ENCODE measurements at regions not wholly inside any gene's neighbourhood (a gene's known extent, or its start where the extent isn't known, plus 50 kb on each side); places are given as distances from the start of the nearest gene placed in this dataset.

- no peak for DNase-seq
Observed at GRCh38 chr9:108642871-108643270, 212.9 kb downstream of the ACTL7B start.

- no peak for DNase-seq
Observed at GRCh38 chr9:108640230-108640629, 215.6 kb downstream of the ACTL7B start.

- DNase-seq: no peak
Observed at GRCh38 chr9:108639696-108640095, 216.1 kb downstream of the ACTL7B start.

DNA sequence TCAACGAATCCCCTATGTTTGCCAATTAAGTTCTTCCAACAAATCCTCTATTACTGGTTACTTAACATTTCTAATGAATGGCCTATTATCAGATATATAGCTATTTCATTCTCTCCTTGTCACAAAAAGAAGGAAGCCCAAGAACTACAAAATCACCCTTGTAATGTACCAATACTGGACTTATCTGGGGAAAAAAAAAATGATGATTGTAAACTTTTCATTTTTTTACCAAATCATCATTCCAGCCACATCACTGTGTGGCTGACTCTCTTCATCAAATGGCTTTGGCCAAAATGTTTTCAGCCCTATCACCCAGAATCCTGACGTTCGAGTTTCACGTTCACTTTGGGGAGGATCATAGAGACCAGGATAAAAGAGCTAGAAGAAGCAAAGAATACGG, 216.7 kb downstream of the ACTL7B start:
- no peak for DNase-seq

- DNase-seq: no peak
Observed at GRCh38 chr9:108637340-108637739, 218.4 kb downstream of the ACTL7B start.

- DNase-seq: no peak
Observed at GRCh38 chr9:108636013-108636412, 219.8 kb downstream of the ACTL7B start.

DNA sequence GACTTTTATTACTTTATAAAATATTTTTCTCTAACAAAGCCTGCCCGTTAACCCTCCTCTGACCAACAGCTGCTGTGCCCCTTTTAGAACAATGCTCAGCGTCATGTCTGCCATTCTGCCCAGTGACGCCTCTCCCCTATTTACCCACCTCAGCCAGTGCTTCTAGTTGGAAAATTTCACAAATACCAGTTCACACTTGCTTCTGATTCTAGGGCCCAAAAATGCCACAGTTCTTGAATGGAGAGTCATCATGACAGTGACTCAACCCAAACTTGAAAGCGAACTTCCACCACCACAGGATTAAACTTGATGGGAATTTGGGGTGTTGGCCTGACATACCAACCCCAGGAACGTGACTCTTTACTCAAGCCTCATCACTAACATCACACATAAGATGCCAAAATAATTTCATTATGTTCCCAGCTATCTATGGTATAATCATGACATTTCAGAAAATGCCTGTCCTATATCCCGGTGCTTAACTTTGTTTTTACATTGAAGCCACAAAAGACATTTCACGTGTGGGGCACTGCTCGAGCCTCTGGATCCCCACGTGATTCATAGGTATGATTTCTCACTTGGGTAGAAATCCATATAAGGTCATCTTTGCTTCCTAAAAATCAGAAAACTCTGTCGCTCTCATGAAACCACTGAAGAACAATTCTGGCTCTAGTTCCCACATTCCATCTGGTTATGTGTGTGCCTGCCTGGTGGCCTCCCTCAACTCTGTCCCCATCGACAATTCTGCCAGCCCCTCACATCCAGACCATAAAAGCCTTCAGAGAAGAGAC, 220.9 kb downstream of the ACTL7B start:
- DNase-seq: no peak

DNA sequence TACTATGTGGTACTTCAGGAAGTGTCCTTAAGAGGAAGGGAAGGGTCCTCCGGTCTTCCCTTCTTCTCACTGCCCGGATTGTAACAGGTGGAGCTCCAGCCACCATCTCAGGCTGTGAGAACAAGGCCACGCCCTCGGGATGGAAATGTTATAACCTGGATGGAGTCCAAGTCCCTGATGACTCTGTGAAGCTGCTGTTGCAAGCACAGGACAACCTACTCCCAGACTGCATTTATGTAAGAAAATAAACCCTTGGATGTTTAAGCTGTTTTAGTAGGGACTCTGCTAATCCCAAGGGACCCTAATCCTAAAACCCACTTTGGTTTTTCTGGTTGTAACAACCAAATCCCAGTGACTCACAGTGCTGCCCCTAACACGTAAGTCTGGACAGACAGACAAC, 221.6 kb downstream of the ACTL7B start:
- no peak for DNase-seq

GRCh38 chr9:108631496-108632285, 224.1 kb downstream of the ACTL7B start:
- no peak for DNase-seq

- DNase-seq: no peak
Observed at GRCh38 chr9:108628316-108628715, 227.5 kb downstream of the ACTL7B start.

- DNase-seq: no peak
Observed at GRCh38 chr9:108626743-108627142, 229.0 kb downstream of the ACTL7B start.

DNA sequence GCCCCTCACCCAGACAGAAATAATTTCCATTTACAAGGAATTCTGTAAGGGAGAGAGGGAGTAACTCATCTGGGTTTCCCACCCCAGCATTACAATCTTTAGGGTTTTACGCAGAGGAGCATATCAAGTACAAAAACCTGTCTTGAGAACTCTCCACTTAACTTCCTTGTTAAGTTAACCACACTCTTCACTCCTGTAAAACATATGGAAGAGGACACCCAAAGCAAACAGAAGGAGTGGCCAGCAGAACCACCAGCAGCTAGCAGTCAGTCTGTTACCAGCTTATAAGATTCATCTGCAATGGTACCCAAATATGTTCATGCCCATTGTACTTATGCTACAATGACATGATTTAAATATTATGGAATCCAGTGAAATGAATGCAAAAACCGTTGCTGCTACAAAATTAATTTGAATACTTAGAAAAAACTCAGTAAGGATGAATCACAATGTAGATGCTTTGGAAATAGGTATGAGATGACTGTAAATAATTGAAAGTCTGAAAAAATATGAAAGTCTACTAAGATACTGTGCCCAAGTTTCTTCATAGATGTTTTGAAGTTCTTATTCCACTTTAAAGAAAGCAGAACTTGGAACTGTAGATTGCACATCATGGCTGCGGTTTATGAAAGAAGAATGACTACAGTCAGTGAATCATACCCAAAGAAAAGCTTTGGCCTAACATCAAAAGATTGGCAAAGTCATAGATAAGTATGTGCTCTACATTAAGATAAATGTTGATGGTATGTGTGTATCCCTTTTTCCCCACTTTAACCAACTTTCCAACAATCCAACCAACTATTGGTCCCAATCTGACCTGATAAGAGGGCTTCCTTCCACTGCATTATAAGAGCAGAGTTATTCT, 233.6 kb downstream of the ACTL7B start:
- no peak for DNase-seq

GRCh38 chr9:108620767-108621166, 235.0 kb downstream of the ACTL7B start:
- no peak for DNase-seq

DNA sequence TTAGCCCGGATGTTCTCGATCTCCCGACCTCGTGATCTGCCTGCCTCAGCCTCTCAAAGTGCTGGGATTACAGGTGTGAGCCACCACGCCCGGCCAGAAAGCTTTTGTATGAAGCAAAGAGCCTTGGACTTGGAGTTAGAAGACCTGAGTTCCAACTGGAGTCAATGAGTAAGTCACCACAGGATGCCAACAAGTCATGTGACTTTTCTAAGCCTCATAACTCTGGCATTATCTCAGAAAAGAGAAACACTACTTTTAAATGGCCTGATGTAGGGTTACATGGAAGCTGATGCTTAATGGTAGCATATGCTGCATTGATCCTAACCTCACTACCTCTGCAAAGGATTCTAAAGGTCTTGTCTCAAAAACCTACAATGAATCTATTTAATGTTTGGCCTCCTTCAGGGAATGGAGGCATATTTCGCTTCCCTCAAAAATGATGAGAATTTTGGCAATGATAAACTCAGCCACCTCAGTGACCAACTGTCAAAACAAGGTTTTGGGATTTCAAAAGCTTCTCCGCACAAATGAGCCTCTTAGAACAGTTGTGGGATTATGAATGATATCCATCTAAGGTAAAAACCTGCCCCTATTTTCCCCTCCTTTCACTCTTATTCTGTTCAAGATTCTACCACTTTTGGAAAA, 236.8 kb downstream of the ACTL7B start:
- no peak for DNase-seq

DNA sequence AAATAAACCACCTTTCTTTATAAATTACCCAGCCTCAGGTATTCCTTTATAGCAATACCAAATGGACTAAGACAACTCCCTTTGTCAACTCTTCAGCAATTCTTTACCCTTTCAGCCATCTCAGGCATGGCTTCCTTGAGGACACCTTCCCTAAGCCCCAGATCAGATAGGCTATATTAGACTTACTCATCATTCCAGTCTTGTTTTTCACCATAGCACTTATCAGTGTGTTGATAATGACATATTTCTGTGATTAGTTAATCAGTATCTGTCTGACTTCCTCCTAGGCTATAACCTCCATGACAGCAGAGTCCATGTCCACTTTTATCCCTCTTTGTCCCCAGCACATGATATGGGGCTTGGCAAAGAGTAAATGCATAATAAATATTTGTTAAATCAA, 238.1 kb downstream of the ACTL7B start:
- DNase-seq: no peak

GRCh38 chr9:108615152-108615551, 240.6 kb downstream of the ACTL7B start:
- no peak for DNase-seq

- no peak for DNase-seq
Observed at GRCh38 chr9:108612513-108612912, 243.3 kb downstream of the ACTL7B start.

- no peak for DNase-seq
Observed at GRCh38 chr9:108609897-108610253, 245.9 kb downstream of the ACTL7B start.

GRCh38 chr9:108609227-108609896, 246.4 kb downstream of the ACTL7B start:
- DNase-seq: no peak

- no peak for DNase-seq
Observed at GRCh38 chr9:108607607-108608006, 248.2 kb downstream of the ACTL7B start.

DNA sequence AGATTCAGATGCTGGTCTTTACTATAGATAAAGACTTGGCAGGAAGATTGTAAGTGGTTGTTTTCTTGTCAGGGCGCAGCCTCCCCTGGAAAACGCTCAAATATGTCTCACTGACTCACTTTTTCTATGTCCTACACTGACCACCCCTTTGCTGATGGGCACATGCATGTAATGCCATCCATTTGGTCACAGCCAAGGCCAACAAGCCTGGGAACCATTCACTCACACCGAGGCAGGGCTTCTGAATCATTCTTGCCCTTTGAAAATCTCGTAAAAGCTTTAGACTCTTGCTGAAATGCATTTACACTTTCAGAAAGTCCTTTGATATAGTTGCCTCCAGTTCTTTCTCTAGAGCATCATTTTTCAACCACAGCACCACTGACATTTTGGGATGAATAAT, 249.4 kb downstream of the ACTL7B start:
- DNase-seq: no peak

DNA sequence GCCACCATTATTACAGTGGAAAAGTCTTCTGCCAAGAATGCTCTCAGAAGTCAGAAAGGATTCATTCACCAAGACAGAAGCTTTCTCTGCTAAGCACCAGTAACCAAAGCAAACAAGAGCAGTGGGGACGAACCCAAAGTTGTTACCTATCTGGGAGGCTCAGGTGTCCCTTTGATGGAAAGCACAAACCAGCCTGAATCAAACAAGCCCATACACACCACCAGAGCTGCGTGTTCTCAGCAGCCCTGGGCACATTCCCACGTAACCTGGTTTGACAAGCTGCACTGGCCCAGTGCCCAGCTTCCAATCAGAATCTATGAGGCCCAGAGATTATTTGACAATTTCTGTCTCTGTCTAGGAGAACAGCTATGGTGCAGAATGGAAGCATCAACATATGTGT, 252.6 kb downstream of the ACTL7B start:
- DNase-seq: no peak

All from NCI-H1417 treated with DMSO at 0.1 percent for 48 hours (cell line).